Dermis blood vessel endothelial cell (primary cell): ENCODE measurements at regions not wholly inside any gene's neighbourhood (a gene's known extent, or its start where the extent isn't known, plus 50 kb on each side); places are given as distances from the start of the nearest gene placed in this dataset.
"Not testable (repeated sequence)": the region's sequence is repeated elsewhere in the genome, so short reads cannot be mapped to it uniquely, and the experiment has no call there.

ENCODE experiments used
- DNase-seq: peaks from one replicate; pipeline ENCODE4 v3.0.0; 2010

GRCh38 chr14:106222731-106223130 lies 696.3 kb downstream of the TMEM121 start:
- DNase-seq = no peak

- DNase-seq = no peak
Observed at GRCh38 chr14:106227793-106228192, 701.4 kb downstream of the TMEM121 start.

- no peak for DNase-seq
Observed at GRCh38 chr14:106228541-106229158, 702.3 kb downstream of the TMEM121 start.

GRCh38 chr14:106230071-106230470 lies 703.7 kb downstream of the TMEM121 start:
- DNase-seq = no peak

- DNase-seq = not testable (repeated sequence)
Observed at GRCh38 chr14:106233191-106233590, 706.8 kb downstream of the TMEM121 start.

- not testable (repeated sequence) for DNase-seq
Observed at GRCh38 chr14:106234525-106235254, 708.3 kb downstream of the TMEM121 start.

- no peak for DNase-seq
Observed at GRCh38 chr14:106235356-106236159, 709.2 kb downstream of the TMEM121 start.

GRCh38 chr14:106248321-106249192 lies 722.2 kb downstream of the TMEM121 start:
- no peak for DNase-seq

- not testable (repeated sequence) for DNase-seq
Observed at GRCh38 chr14:106253995-106254394, 727.6 kb downstream of the TMEM121 start.

- not testable (repeated sequence) for DNase-seq
Observed at GRCh38 chr14:106257569-106257994, 731.2 kb downstream of the TMEM121 start.

GRCh38 chr14:106268013-106268727 lies 741.8 kb downstream of the TMEM121 start:
- DNase-seq = no peak

GRCh38 chr14:106269029-106269428 lies 742.6 kb downstream of the TMEM121 start:
- no peak for DNase-seq

GRCh38 chr14:106269451-106270204 lies 743.2 kb downstream of the TMEM121 start:
- DNase-seq = no peak

- DNase-seq = not testable (repeated sequence)
Observed at GRCh38 chr14:106270476-106271121, 744.2 kb downstream of the TMEM121 start.

- DNase-seq = no peak
Observed at GRCh38 chr14:106276326-106277267, 750.2 kb downstream of the TMEM121 start.

GRCh38 chr14:106277503-106277902 lies 751.1 kb downstream of the TMEM121 start:
- no peak for DNase-seq

- DNase-seq = no peak
Observed at GRCh38 chr14:106280876-106281275, 754.5 kb downstream of the TMEM121 start.

GRCh38 chr14:106286697-106287290 lies 760.4 kb downstream of the TMEM121 start:
- DNase-seq = no peak

- DNase-seq = no peak
Observed at GRCh38 chr14:106287506-106287905, 761.1 kb downstream of the TMEM121 start.
